Stimulated activated naive CD8-positive, alpha-beta T cell treated with anti-CD3 and anti-CD28 coated beads, Interleukin-15, amount 100 ng/mL, for 72 hours (primary cell): ENCODE measurements at regions not wholly inside any gene's neighbourhood (a gene's known extent, or its start where the extent isn't known, plus 50 kb on each side); places are given as distances from the start of the nearest gene placed in this dataset.
"Not testable (repeated sequence)": the region's sequence is repeated elsewhere in the genome, so short reads cannot be mapped to it uniquely, and the experiment has no call there.

Source experiments
- ATAC-seq: fragments of 150-1000 bp; cut with Tn5 transposase; 2 replicates; pipeline ENCODE4 v1.10.0; 2021; ENCODE audit warnings: mild to moderate bottlenecking, moderate library complexity
- DNase-seq, 2 donors: peaks; one replicate each; pipeline ENCODE4 v3.0.0; 2021 to 2022
- H3K27ac Mint-ChIP-seq, 2 donors: one replicate each; pipeline ENCODE4 v1.8.0; 2022; ENCODE audit warnings: mild to moderate bottlenecking in 2 of 2, mixed read lengths in 2 of 2, moderate library complexity in 2 of 2
- H3K27me3 Mint-ChIP-seq: one replicate; pipeline ENCODE4 v1.8.0; 2022; ENCODE audit warnings: mixed read lengths
- H3K4me1 Mint-ChIP-seq: one replicate; pipeline ENCODE4 v1.8.0; 2022; ENCODE audit warnings: mild to moderate bottlenecking, mixed read lengths
- H3K4me3 Mint-ChIP-seq, 2 donors: one replicate each; pipeline ENCODE4 v1.8.0; 2022; ENCODE audit warnings: mild to moderate bottlenecking in 2 of 2, mixed read lengths in 2 of 2, moderate library complexity in 1 of 2
- H3K9me3 Mint-ChIP-seq, 2 donors: one replicate each; pipeline ENCODE4 v1.8.0; 2022; ENCODE audit warnings: mixed read lengths in 2 of 2

- Mint-ChIP-seq H3K27me3 (no peaks in the 10 kb centered on the region), H3K27ac (no peak overlapping the region), H3K4me3 (no peak overlapping the region), H3K9me3 (peaks cover 7 to 22% of the 10 kb centered on the region in 2 donors), H3K4me1 (no peaks in the 10 kb centered on the region)
- DNase-seq (no peak), ATAC-seq (no peak)
These were observed 855.6 kb downstream of the TBC1D32 start for GRCh38 chr6:120478650-120479049.

DNA sequence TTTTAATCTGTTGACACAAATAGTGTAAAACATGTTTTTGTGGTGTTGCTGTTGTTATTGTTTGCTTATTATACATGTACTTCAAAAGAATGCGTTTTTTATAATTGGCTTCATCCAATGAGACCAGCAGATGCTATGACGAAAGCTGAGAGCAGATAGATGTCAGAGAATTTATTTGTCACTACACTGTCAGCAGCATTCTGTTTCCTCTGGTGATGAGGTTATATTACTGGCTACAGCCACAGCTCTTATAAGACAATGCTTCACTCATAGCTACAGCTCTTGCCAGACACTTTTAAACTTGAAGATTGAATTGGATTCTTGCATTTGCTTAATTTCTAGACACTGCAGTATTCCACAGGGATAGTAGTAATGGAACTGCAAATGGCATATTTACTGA is 860.5 kb downstream of the TBC1D32 start:
- ATAC-seq, result no peak
- Mint-ChIP-seq H3K4me1 (no peaks in the 10 kb centered on the region), H3K9me3 (peaks cover 7 to 10% of the 10 kb centered on the region in 2 donors), H3K27ac (no peak overlapping the region), H3K27me3 (no peaks in the 10 kb centered on the region), H3K4me3 (no peak overlapping the region)
- DNase-seq, result no peak

DNA sequence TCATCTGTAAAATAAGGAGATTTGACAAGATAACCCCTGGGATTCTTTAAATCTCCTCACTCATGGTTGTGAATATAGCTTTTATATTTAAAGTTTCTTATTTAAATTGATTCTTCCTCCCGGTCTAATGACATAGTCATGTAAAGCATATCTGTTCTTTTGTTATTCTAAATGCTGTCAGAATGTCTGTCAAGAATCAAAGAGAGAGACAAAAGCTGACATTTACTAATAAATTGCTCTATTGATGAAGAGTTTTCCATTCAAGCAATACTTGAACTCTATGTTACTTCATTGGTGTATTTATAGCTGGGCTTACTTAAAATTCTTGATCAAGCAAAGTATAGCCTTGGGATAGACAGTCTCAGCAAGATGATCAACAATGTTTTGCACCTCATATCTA is 865.8 kb downstream of the TBC1D32 start:
- H3K9me3 Mint-ChIP-seq, result peaks cover 3 to 15% of the 10 kb centered on the region in 2 donors
- H3K4me3 Mint-ChIP-seq, result no peak overlapping the region
- H3K27me3 Mint-ChIP-seq, result no peaks in the 10 kb centered on the region
- H3K4me1 Mint-ChIP-seq, result no peaks in the 10 kb centered on the region
- no peak for DNase-seq
- no peak for ATAC-seq
- H3K27ac Mint-ChIP-seq, result no peak overlapping the region

- no peaks in the 10 kb centered on the region for H3K27me3 Mint-ChIP-seq
- DNase-seq, result no peak
- no peak for ATAC-seq
- H3K27ac Mint-ChIP-seq, result no peak overlapping the region
- H3K9me3 Mint-ChIP-seq, result peaks cover 0 to 4% of the 10 kb centered on the region in 2 donors
- no peak overlapping the region for H3K4me3 Mint-ChIP-seq
- no peaks in the 10 kb centered on the region for H3K4me1 Mint-ChIP-seq
These were observed 882.8 kb downstream of the TBC1D32 start for GRCh38 chr6:120451508-120451907.

GRCh38 chr6:120447605-120448004 is 886.7 kb downstream of the TBC1D32 start:
- Mint-ChIP-seq H3K9me3 (peaks cover 0 to 4% of the 10 kb centered on the region in 2 donors), H3K4me3 (no peak overlapping the region), H3K27me3 (no peaks in the 10 kb centered on the region), H3K4me1 (no peaks in the 10 kb centered on the region), H3K27ac (no peak overlapping the region)
- DNase-seq, result no peak
- ATAC-seq, result no peak

DNA sequence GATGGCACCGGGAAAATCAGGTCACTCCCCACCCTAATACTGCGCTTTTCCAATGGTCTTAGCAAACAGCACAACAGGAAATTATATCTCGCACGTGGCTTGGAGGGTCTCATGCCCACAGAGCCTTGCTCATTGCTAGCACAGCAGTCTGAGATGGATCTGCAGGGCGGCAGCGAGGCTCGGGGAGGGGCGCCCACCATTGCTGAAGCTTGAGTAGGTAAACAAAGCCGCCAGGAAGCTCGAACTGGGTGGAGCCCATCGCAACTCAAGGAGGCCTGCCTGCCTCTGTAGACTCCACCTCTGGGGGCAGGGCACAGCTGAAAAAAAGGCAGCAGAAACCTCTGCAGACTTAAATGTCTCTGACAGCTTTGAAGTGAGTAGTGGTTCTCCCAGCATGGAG is 901.4 kb downstream of the TBC1D32 start:
- ATAC-seq, H3K4me3 Mint-ChIP-seq, H3K27ac Mint-ChIP-seq, H3K4me1 Mint-ChIP-seq, H3K27me3 Mint-ChIP-seq, DNase-seq: not testable (repeated sequence)
- H3K9me3 Mint-ChIP-seq, result peaks cover 15 to 16% of the 10 kb centered on the region in 2 donors

DNA sequence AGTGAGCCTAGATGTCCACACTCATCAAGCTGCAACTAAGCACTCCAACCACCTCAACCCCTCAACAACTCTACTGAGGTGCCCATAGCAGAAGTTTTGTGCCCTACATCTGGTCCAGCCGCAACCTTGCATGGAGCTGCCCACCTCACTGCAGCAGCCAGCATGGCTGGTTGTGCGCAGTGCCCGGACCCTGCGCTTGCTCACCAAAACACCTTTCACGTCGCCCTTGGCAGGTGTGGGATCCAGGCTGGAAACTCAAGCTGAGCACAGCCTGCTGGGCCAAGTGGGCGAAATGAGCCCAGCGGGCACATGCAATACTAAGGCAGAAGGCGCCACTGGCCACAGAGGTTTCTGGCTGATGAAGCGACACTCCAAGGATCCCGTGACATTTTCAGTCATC is 902.4 kb downstream of the TBC1D32 start:
- H3K27ac Mint-ChIP-seq, result no peak overlapping the region
- no peak for ATAC-seq
- H3K4me1 Mint-ChIP-seq, result no peaks in the 10 kb centered on the region
- no peaks in the 10 kb centered on the region for H3K27me3 Mint-ChIP-seq
- H3K9me3 Mint-ChIP-seq, result peaks cover 15 to 16% of the 10 kb centered on the region in 2 donors
- no peak overlapping the region for H3K4me3 Mint-ChIP-seq
- DNase-seq, result no peak

- no peaks in the 10 kb centered on the region for H3K9me3 Mint-ChIP-seq
- DNase-seq (no peak), ATAC-seq (no peak)
- no peak overlapping the region for H3K4me3 Mint-ChIP-seq
- no peaks in the 10 kb centered on the region for H3K27me3 Mint-ChIP-seq
- no peak overlapping the region for H3K27ac Mint-ChIP-seq
- no peaks in the 10 kb centered on the region for H3K4me1 Mint-ChIP-seq
These were observed 922.9 kb downstream of the TBC1D32 start for GRCh38 chr6:120411394-120411793.

DNA sequence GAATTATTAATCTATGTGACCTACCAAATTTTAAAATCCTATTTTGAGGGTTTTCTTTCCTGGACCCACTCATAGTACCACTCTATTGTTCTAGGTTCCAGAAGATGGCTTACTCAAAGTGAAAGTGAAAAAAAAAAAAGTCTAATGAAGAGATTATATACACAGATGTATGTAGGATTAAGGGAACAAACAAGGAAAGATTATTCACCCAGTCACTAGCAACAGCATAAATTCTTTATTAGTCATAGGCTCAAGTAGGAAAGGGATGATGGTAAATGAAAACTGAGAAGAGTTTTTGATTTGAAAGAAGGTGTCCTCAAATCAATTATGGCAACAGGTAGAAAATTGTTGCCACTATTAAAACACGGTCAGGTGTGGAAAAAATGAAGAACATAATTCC is 923.7 kb downstream of the TBC1D32 start:
- no peak for ATAC-seq
- Mint-ChIP-seq H3K4me1 (no peaks in the 10 kb centered on the region), H3K27me3 (no peaks in the 10 kb centered on the region), H3K4me3 (no peak overlapping the region), H3K9me3 (no peaks in the 10 kb centered on the region), H3K27ac (no peak overlapping the region)
- DNase-seq, result no peak

- H3K4me1 Mint-ChIP-seq, result no peaks in the 10 kb centered on the region
- ATAC-seq (no peak), DNase-seq (no peak)
- no peaks in the 10 kb centered on the region for H3K27me3 Mint-ChIP-seq
- no peak overlapping the region for H3K4me3 Mint-ChIP-seq
- no peak overlapping the region for H3K27ac Mint-ChIP-seq
- H3K9me3 Mint-ChIP-seq, result no peaks in the 10 kb centered on the region
These were observed 926.6 kb downstream of the TBC1D32 start for GRCh38 chr6:120407696-120408095.

DNA sequence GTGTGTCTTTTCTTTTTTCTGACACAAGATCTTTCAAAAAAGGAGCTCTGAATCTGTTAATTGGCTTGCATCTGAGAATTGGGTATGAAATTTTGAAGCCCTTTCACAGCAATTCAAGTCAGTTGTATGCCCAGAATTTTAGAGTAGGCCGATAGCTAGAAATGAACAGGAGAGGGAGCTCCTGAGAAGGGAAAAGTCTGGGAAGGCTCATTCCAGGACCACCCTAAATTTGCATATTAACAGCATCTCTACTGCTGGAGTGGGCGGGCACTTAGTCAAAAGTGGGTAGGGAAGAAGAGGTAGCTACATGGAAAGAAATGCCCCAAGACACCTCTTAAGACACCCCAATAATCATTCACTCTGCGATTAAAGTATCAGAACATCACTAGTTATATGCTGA is 928.3 kb downstream of the TBC1D32 start:
- DNase-seq, result no peak
- ATAC-seq, result no peak
- Mint-ChIP-seq H3K4me1 (no peaks in the 10 kb centered on the region), H3K9me3 (no peaks in the 10 kb centered on the region), H3K4me3 (no peak overlapping the region), H3K27me3 (no peaks in the 10 kb centered on the region), H3K27ac (no peak overlapping the region)

DNA sequence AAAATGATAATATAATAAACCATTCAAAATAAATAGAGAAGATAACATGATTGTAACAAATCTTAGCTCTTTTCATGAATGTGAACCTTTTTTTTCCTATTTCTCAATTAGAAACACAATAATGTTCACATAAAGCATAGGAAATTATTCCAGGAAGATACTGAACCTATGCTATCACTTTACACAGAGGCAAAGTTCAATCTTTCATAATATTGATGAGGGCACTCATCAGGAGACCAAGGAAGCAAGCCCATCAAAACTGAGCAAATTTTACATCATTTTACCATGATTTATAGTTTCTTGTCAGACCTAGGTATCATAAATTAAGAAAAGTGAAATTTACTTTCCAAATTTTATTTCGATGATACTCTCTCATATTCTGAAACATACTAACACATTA is 938.5 kb downstream of the TBC1D32 start:
- Mint-ChIP-seq H3K9me3 (peaks cover 0 to 4% of the 10 kb centered on the region in 2 donors), H3K4me1 (no peaks in the 10 kb centered on the region), H3K27me3 (no peaks in the 10 kb centered on the region), H3K27ac (no peak overlapping the region), H3K4me3 (no peak overlapping the region)
- ATAC-seq, result no peak
- DNase-seq, result no peak

DNA sequence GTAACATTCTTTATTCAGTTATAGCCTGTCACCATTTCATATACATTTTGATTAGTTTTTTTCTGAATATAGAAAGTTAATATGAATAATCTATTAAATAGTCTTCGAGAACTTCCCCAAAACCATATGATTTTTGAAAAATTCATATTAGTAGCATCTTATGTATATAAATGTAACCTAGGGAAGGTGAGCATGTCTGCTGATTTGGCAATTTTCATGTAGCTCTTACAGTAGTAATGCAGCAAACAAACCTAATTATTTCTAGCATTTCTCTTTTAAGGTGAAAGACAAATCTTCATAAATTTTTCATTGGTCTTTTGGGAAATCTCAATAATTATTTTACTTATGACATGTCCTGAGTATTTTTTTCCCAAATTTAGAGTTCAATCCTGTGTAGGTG is 939.0 kb downstream of the TBC1D32 start:
- H3K27ac Mint-ChIP-seq, result no peak overlapping the region
- DNase-seq, result no peak
- ATAC-seq, result no peak
- H3K27me3 Mint-ChIP-seq, result no peaks in the 10 kb centered on the region
- no peaks in the 10 kb centered on the region for H3K4me1 Mint-ChIP-seq
- H3K4me3 Mint-ChIP-seq, result no peak overlapping the region
- H3K9me3 Mint-ChIP-seq, result no peaks in the 10 kb centered on the region

- H3K27me3 Mint-ChIP-seq, result no peaks in the 10 kb centered on the region
- H3K4me3 Mint-ChIP-seq, result no peak overlapping the region
- no peaks in the 10 kb centered on the region for H3K9me3 Mint-ChIP-seq
- no peaks in the 10 kb centered on the region for H3K4me1 Mint-ChIP-seq
- no peak overlapping the region for H3K27ac Mint-ChIP-seq
- ATAC-seq (no peak), DNase-seq (no peak)
These were observed 941.3 kb downstream of the TBC1D32 start for GRCh38 chr6:120392941-120393340.

GRCh38 chr6:120384671-120385070 is 949.6 kb downstream of the TBC1D32 start:
- H3K4me1 Mint-ChIP-seq, result no peaks in the 10 kb centered on the region
- H3K4me3 Mint-ChIP-seq, result no peak overlapping the region
- H3K9me3 Mint-ChIP-seq, result no peaks in the 10 kb centered on the region
- no peak overlapping the region for H3K27ac Mint-ChIP-seq
- no peak for DNase-seq
- no peaks in the 10 kb centered on the region for H3K27me3 Mint-ChIP-seq
- no peak for ATAC-seq

DNA sequence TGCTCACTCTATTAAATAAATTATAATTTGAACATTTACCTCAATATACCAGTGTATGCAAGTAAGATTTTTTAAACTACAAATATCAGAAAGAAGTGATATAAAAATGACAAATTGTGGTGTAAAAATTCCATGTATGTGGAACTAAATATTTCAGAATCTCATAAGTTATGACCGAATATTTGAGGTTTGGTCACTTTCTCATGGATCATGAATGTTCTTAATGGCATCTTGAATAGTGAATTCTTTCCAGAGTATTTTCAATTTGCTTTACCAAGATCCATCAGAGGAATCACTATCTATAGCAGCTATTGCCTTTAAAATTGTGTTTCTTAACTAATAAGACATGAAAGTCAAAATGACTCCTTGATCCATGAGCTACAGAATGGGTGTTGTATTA is 950.6 kb downstream of the TBC1D32 start:
- H3K27ac Mint-ChIP-seq, result no peak overlapping the region
- ATAC-seq, result no peak

DNA sequence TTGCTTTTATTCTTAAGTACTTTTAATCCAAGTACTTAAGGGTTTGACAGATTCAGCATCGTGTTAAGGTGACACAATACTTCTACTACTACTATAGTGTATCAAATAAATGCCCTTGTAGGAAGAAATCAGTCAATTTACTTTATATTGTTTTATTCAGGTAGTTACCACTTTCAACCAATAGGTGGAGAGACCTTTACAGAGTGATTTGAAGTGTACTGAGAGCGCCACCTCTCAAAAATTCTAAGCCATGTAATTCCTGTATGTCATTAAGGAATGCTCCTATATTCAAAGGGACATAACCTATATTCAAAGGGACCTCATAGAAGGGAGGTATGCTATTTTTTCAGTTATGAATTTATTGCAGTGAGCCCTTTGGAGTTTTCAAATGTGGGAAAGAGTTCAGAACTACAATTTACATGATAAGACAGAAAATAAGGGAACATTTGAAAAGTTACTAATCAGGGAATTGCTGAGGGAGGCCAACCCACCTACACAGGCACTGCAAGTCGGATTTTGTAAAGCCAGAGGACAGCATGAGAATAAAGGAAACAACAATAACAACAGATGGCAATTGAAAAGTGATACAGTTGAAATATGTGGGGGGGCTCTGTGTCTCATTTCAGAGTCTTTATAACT is 955.6 kb downstream of the TBC1D32 start:
- Mint-ChIP-seq H3K4me3 (no peak overlapping the region), H3K27ac (no peak overlapping the region), H3K4me1 (no peaks in the 10 kb centered on the region), H3K27me3 (no peaks in the 10 kb centered on the region), H3K9me3 (no peaks in the 10 kb centered on the region)
- DNase-seq (no peak), ATAC-seq (no peak)

More for the DNA sequence above, 950.6 kb downstream of the TBC1D32 start:
- DNase-seq, result no peak
- Mint-ChIP-seq H3K27me3 (no peaks in the 10 kb centered on the region), H3K4me1 (no peaks in the 10 kb centered on the region), H3K9me3 (no peaks in the 10 kb centered on the region), H3K4me3 (no peak overlapping the region)
